NT2/D1 (cell line): ENCODE measurements at regions not wholly inside any gene's neighbourhood (a gene's known extent, or its start where the extent isn't known, plus 50 kb on each side); places are given as distances from the start of the nearest gene placed in this dataset.
A peak's percentile ranks its signal among the peaks of the same experiment; 100 is the strongest.

Experiments used
- DNase-seq: peaks from one replicate; pipeline ENCODE4 v3.0.0-alpha.2; 2011; ENCODE audit warnings: low read depth, low spot score
- H3K27me3 ChIP-seq: 2 replicates; pipeline ENCODE4 v1.6.0; 2011; ENCODE audit warnings: mild to moderate bottlenecking; ENCODE audit not compliant: insufficient read length, insufficient read depth
- H3K36me3 ChIP-seq: 2 replicates; pipeline ENCODE4 v1.6.1; 2011; ENCODE audit warnings: mild to moderate bottlenecking, low read length, mixed read lengths; ENCODE audit not compliant: insufficient read depth, insufficient read length
- H3K4me1 ChIP-seq: 2 replicates; pipeline ENCODE4 v1.5.1; 2011; ENCODE audit not compliant: insufficient read depth, insufficient read length
- H3K4me3 ChIP-seq: 2 replicates; pipeline ENCODE4 v1.5.1; 2011; ENCODE audit warnings: low read depth; ENCODE audit not compliant: insufficient read length
- H3K9ac ChIP-seq: 2 replicates; pipeline ENCODE4 v1.6.0; 2011; ENCODE audit warnings: low read depth; ENCODE audit not compliant: insufficient read length
- H3K9me3 ChIP-seq: 2 replicates; pipeline ENCODE4 v1.5.1; 2011; ENCODE audit warnings: mild to moderate bottlenecking, low read length; ENCODE audit not compliant: insufficient read depth
- SUZ12 ChIP-seq: IDR thresholded peaks from 2 replicates; pipeline ENCODE4 v1.6.1; 2011; ENCODE audit not compliant: insufficient read length, insufficient read depth; ENCODE audit errors: extremely low read depth
- YY1 ChIP-seq: IDR thresholded peaks from 2 replicates; pipeline ENCODE4 v1.6.1; 2011; ENCODE audit not compliant: insufficient read length, insufficient read depth
- ZNF274 ChIP-seq: IDR thresholded peaks from 2 replicates; pipeline ENCODE4 v1.6.1; 2011; ENCODE audit warnings: mild to moderate bottlenecking, low read depth, low read length

- H3K36me3 ChIP-seq = no peaks in the 10 kb centered on the region
- TF ChIP-seq SUZ12 = no peak
- TF ChIP-seq ZNF274 = no peak
- H3K4me3 ChIP-seq = no peak overlapping the region
These were observed 116.6 kb downstream of the CBLN1 start for GRCh38 chr16:49165025-49165424.

GRCh38 chr16:49161191-49161590 is 120.4 kb downstream of the CBLN1 start:
- no peak for DNase-seq
- H3K27me3 ChIP-seq = peaks cover 23% of the 10 kb centered on the region
- TF ChIP-seq YY1 (no peak), ZNF274 (no peak), SUZ12 (no peak)
- H3K4me1 ChIP-seq = no peaks in the 10 kb centered on the region
- no peak overlapping the region for H3K9ac ChIP-seq
- no peaks in the 10 kb centered on the region for H3K9me3 ChIP-seq
- H3K36me3 ChIP-seq = no peaks in the 10 kb centered on the region
- no peak overlapping the region for H3K4me3 ChIP-seq

More at GRCh38 chr16:49165025-49165424, 116.6 kb downstream of the CBLN1 start:
- peaks cover under 1% of the 10 kb centered on the region for H3K27me3 ChIP-seq
- H3K4me1 ChIP-seq = no peaks in the 10 kb centered on the region
- no peak for DNase-seq
- no peaks in the 10 kb centered on the region for H3K9me3 ChIP-seq
- H3K9ac ChIP-seq = no peak overlapping the region

- Histone ChIP-seq H3K9me3 (no peaks in the 10 kb centered on the region), H3K27me3 (peaks cover 30% of the 10 kb centered on the region), H3K4me1 (no peaks in the 10 kb centered on the region), H3K9ac (no peak overlapping the region), H3K4me3 (no peak overlapping the region), H3K36me3 (no peaks in the 10 kb centered on the region)
- DNase-seq = peak; percentile 64
- no peak for TF ChIP-seq SUZ12
These were observed 123.5 kb downstream of the CBLN1 start for GRCh38 chr16:49158029-49158642.

GRCh38 chr16:49150341-49150740 is 131.3 kb downstream of the CBLN1 start:
- Histone ChIP-seq H3K4me1 (no peaks in the 10 kb centered on the region), H3K27me3 (peaks cover 4% of the 10 kb centered on the region), H3K4me3 (no peak overlapping the region), H3K9me3 (no peaks in the 10 kb centered on the region), H3K9ac (no peak overlapping the region), H3K36me3 (no peaks in the 10 kb centered on the region)
- TF ChIP-seq YY1 (no peak), SUZ12 (no peak), ZNF274 (no peak)
- no peak for DNase-seq

GRCh38 chr16:49148410-49148809 is 133.2 kb downstream of the CBLN1 start:
- no peak for TF ChIP-seq ZNF274
- no peak for TF ChIP-seq YY1
- no peak for TF ChIP-seq SUZ12
- no peak overlapping the region for H3K9ac ChIP-seq
- no peaks in the 10 kb centered on the region for H3K9me3 ChIP-seq
- H3K4me3 ChIP-seq = no peak overlapping the region
- no peaks in the 10 kb centered on the region for H3K36me3 ChIP-seq
- H3K4me1 ChIP-seq = no peaks in the 10 kb centered on the region
- DNase-seq = no peak
- no peaks in the 10 kb centered on the region for H3K27me3 ChIP-seq

GRCh38 chr16:49140618-49141017 is 141.0 kb downstream of the CBLN1 start:
- Histone ChIP-seq H3K4me1 (no peaks in the 10 kb centered on the region), H3K4me3 (no peak overlapping the region), H3K9me3 (peaks cover 18% of the 10 kb centered on the region; the same call in 1 of the 2 replicates), H3K9ac (no peak overlapping the region), H3K27me3 (no peaks in the 10 kb centered on the region), H3K36me3 (no peaks in the 10 kb centered on the region)
- DNase-seq = no peak
- no peak for TF ChIP-seq YY1
- no peak for TF ChIP-seq SUZ12
- TF ChIP-seq ZNF274 = no peak

GRCh38 chr16:49130397-49130796 is 151.2 kb downstream of the CBLN1 start:
- Histone ChIP-seq H3K4me1 (no peaks in the 10 kb centered on the region), H3K36me3 (no peaks in the 10 kb centered on the region), H3K9me3 (no peaks in the 10 kb centered on the region), H3K9ac (no peak overlapping the region), H3K27me3 (no peaks in the 10 kb centered on the region), H3K4me3 (no peak overlapping the region)
- DNase-seq = no peak
- TF ChIP-seq SUZ12 (no peak), ZNF274 (no peak), YY1 (no peak)

GRCh38 chr16:49129935-49130334 is 151.7 kb downstream of the CBLN1 start:
- no peak for DNase-seq
- TF ChIP-seq SUZ12 (no peak), YY1 (no peak)
- Histone ChIP-seq H3K4me3 (no peak overlapping the region), H3K9me3 (no peaks in the 10 kb centered on the region), H3K36me3 (no peaks in the 10 kb centered on the region), H3K27me3 (no peaks in the 10 kb centered on the region), H3K4me1 (no peaks in the 10 kb centered on the region), H3K9ac (no peak overlapping the region)
